Kidney (tissue), 13 donors: ENCODE measurements at regions not wholly inside any gene's neighbourhood (a gene's known extent, or its start where the extent isn't known, plus 50 kb on each side); places are given as distances from the start of the nearest gene placed in this dataset.
A peak's percentile ranks its signal among the peaks of the same experiment; 100 is the strongest.

Experiments
- DNase-seq, 5 donors: peaks; one replicate each; pipeline ENCODE4 v3.0.0-alpha.2; 2013 to 2020
- FAIRE-seq: peaks from 2 replicates; lab custom pipeline; 2012; peaks lifted over from hg19 to GRCh38; lab: Jason Lieb, UNC
- H3K27ac ChIP-seq, 2 donors: one replicate each; pipeline ENCODE4 v1.7.0; 2013; ENCODE audit warnings: low read depth in 2 of 2, low read length in 2 of 2, inconsistent platforms in 1 of 2
- H3K27me3 ChIP-seq: one replicate; pipeline ENCODE4 v1.7.1; 2013; ENCODE audit warnings: low read length, inconsistent platforms; ENCODE audit not compliant: control insufficient read depth, insufficient read depth
- H3K36me3 ChIP-seq, 3 donors: one replicate each; pipeline versions ENCODE4 v1.7.0 to v1.7.1; 2013; ENCODE audit warnings: low read length in 3 of 3, control low read depth in 1 of 3, inconsistent platforms in 1 of 3; ENCODE audit not compliant: insufficient read depth in 3 of 3, control insufficient read depth in 2 of 3
- H3K4me1 ChIP-seq, 3 donors: one replicate each; pipeline versions ENCODE4 v1.7.0 to v1.7.1; 2013; ENCODE audit warnings: low read length in 3 of 3, inconsistent platforms in 1 of 3, low read depth in 1 of 3; ENCODE audit not compliant: control insufficient read depth in 2 of 3, insufficient read depth in 2 of 3
- H3K4me3 ChIP-seq, 3 donors: one replicate each; pipeline versions ENCODE4 v1.7.0 to v1.8.1; 2013; ENCODE audit warnings: low read length in 3 of 3, control low read depth in 1 of 3, inconsistent platforms in 1 of 3
- H3K9ac ChIP-seq, 3 donors: one replicate each; pipeline versions ENCODE4 v1.7.0 to v1.7.1; 2013; ENCODE audit warnings: low read length in 3 of 3, control low read depth in 1 of 3, inconsistent platforms in 1 of 3
- H3K9me3 ChIP-seq, 3 donors: one replicate each; pipeline versions ENCODE4 v1.7.0 to v1.7.1; 2013; ENCODE audit warnings: low read length in 3 of 3, control low read depth in 1 of 3, inconsistent platforms in 1 of 3; ENCODE audit not compliant: control insufficient read depth in 2 of 3, insufficient read depth in 1 of 3
- intact Hi-C: fragments of 100-400 bp; cut with DNase I; formaldehyde crosslinking; loops from one replicate; pipeline ENCODE4 v1.11.1; 2022
- TF ChIP-seq, protein P1 (sequence below): IDR thresholded peaks from 3 replicates; pipeline ENCODE4 v1.5.1; 2012; ENCODE audit warnings: mild to moderate bottlenecking, moderate library complexity, borderline replicate concordance; ENCODE audit not compliant: insufficient read depth; ENCODE audit errors: extremely low read depth
- donor health status: control.
- donor health status: control.
- donor health status: control.
- donor health status: control.
- donor health status: control.
- donor health status: DM: yes; HTN: yes; CAD: no.
- donor health status: Normal renal cell carcinoma (clear cell type).

DNA sequence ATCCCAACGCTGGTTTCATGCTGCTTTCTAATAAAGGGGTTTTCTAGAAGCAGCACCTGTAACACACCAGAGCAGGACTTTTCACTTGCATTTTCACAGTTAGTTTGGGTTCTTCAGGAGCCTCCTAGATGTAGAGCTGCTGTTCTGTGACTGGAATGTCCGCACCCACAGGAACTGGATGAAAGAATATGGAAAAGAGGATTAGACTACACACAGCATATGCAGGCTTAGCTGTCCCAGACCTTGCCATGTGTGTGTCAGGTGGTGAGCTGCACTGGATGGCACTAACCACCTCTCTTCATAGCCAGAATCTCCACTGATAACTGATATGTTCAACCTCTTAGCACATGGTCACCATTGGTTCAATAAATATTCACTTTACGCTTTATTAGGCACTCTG, 112.1 kb upstream of the POU3F3 start:
- Histone ChIP-seq H3K4me3 (no peak overlapping the region), H3K4me1 (no peaks in the 10 kb centered on the region), H3K9ac (no peak overlapping the region), H3K27ac (no peak overlapping the region), H3K27me3 (peaks cover 2% of the 10 kb centered on the region), H3K36me3 (no peaks in the 10 kb centered on the region), H3K9me3 (no peaks in the 10 kb centered on the region)
- TF ChIP-seq, protein P1, sequence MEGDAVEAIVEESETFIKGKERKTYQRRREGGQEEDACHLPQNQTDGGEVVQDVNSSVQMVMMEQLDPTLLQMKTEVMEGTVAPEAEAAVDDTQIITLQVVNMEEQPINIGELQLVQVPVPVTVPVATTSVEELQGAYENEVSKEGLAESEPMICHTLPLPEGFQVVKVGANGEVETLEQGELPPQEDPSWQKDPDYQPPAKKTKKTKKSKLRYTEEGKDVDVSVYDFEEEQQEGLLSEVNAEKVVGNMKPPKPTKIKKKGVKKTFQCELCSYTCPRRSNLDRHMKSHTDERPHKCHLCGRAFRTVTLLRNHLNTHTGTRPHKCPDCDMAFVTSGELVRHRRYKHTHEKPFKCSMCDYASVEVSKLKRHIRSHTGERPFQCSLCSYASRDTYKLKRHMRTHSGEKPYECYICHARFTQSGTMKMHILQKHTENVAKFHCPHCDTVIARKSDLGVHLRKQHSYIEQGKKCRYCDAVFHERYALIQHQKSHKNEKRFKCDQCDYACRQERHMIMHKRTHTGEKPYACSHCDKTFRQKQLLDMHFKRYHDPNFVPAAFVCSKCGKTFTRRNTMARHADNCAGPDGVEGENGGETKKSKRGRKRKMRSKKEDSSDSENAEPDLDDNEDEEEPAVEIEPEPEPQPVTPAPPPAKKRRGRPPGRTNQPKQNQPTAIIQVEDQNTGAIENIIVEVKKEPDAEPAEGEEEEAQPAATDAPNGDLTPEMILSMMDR: no peak
- no peak for DNase-seq
- FAIRE-seq: no peak
- intact Hi-C loops: no loop called here

DNA sequence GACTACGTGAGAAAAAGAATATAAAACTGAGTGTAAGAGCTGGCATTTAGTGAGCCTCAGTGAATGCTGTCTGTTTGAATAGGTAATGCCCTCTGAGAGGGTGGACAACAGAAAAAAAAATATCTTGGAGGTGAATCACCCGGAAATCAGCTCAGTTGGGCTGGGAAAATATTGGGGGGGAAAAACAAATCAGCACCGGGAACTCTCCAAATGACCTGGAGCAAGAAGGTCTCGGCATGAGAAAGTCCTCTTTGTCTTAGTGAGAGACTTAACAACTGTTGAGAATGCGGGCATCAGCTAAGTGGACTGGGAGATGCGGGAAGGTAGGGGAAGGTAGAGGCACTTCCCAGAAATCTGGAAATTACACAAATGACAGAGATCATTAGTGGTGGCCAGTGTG, 109.4 kb upstream of the POU3F3 start:
- intact Hi-C loops: no loop called here
- no peak overlapping the region for H3K9ac ChIP-seq
- H3K4me3 ChIP-seq: no peak overlapping the region
- no peak for FAIRE-seq
- no peaks in the 10 kb centered on the region for H3K36me3 ChIP-seq
- H3K27ac ChIP-seq: no peak overlapping the region
- no peak for DNase-seq
- H3K4me1 ChIP-seq: no peaks in the 10 kb centered on the region
- peaks cover 2% of the 10 kb centered on the region for H3K27me3 ChIP-seq
- no peaks in the 10 kb centered on the region for H3K9me3 ChIP-seq
- TF ChIP-seq, protein P1: no peak

DNA sequence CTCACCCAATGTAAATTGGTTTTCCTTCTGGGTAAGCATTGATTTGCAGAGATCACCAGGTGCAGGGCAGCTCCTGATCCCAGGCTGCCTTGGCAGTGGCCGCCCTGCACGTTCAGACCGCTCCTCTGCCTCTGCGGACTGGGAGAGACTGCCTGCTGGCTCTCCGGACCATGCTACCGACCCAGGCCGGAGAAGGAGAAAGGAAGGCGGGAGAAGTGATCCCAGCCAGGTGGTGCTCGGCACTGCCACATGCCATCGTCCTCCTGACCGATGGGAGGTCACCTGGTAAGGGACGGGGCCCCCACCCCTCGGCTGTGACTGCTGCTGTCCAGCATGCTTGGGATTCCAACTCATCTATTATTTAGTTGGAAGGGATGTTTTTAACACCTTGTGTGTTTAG, 108.1 kb upstream of the POU3F3 start:
- no peaks in the 10 kb centered on the region for H3K4me1 ChIP-seq
- FAIRE-seq: no peak
- no peak overlapping the region for H3K4me3 ChIP-seq
- H3K36me3 ChIP-seq: no peaks in the 10 kb centered on the region
- TF ChIP-seq, protein P1: no peak
- DNase-seq: peak in 2 of 5 donors; percentile 32 to 43
- no peak overlapping the region for H3K9ac ChIP-seq
- no peak overlapping the region for H3K27ac ChIP-seq
- H3K9me3 ChIP-seq: no peaks in the 10 kb centered on the region
- intact Hi-C loops: no loop called here
- peaks cover 2% of the 10 kb centered on the region for H3K27me3 ChIP-seq

DNA sequence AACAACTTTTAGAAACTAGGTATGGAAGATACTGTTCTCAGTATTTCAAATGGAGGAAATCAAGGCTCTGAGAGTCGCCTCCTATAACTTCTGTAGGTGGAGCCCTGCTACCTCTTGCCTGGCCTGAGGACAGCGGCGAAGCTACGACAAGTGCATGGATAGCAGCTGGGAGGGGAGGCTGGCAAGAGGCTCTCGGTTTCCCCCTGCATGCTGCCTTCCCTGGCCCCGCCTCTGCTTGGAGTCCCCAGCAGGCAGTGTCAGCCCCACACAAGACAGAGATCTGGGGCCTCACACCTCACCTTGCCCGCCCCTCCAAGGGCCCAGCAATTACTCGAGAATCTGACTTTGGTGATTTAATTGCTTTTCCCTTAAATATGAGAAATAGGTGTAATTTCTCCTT, 107.6 kb upstream of the POU3F3 start:
- DNase-seq (peak in 3 of 5 donors; percentile 28 to 33 (median 32)), FAIRE-seq (no peak)
- TF ChIP-seq, protein P1: no peak
- Histone ChIP-seq H3K9me3 (no peaks in the 10 kb centered on the region), H3K4me3 (no peak overlapping the region), H3K9ac (no peak overlapping the region), H3K36me3 (no peaks in the 10 kb centered on the region), H3K4me1 (no peaks in the 10 kb centered on the region), H3K27ac (no peak overlapping the region), H3K27me3 (peaks cover 2% of the 10 kb centered on the region)
- intact Hi-C loops: no loop called here
